Transverse colon (tissue), 4 donors: ENCODE measurements at regions not wholly inside any gene's neighbourhood (a gene's known extent, or its start where the extent isn't known, plus 50 kb on each side); places are given as distances from the start of the nearest gene placed in this dataset.

Experiments
- CTCF ChIP-seq, 5 experiments: fragments of 200-600 bp in 3 of 5; fragments of 450-650 bp in 2 of 5; sonication (generic) in 3 of 5; IDR thresholded peaks; 1 replicate in 2 of 5; 2 replicates in 3 of 5; pipeline ENCODE4 v1.5.1; 2016 to 2017; ENCODE audit warnings: antibody characterized with exemption in 5 of 5, inconsistent platforms in 3 of 5, mild to moderate bottlenecking in 2 of 5, moderate library complexity in 1 of 5
- POLR2A ChIP-seq: fragments of 450-650 bp; IDR thresholded peaks from one replicate; pipeline ENCODE4 v1.6.1; 2016; ENCODE audit warnings: antibody characterized with exemption, mild to moderate bottlenecking, moderate library complexity
- POLR2AphosphoS5 ChIP-seq, 3 donors: sonication (generic); formaldehyde crosslinking; IDR thresholded peaks; one replicate each; pipeline ENCODE4 v1.6.1; 2016; ENCODE audit warnings: antibody characterized with exemption in 3 of 3

- TF ChIP-seq POLR2A (no peak), CTCF (IDR thresholded peaks at IDR 0.05) (no peak), POLR2AphosphoS5 (IDR thresholded peaks at IDR 0.05) (no peak)
These were observed 880.0 kb downstream of the BRD1 start for GRCh38 chr22:48947636-48948035.
